ENCODE measurements at regions not wholly inside any gene's neighbourhood (a gene's known extent, or its start where the extent isn't known, plus 50 kb on each side); places are given as distances from the start of the nearest gene placed in this dataset.
A peak's percentile ranks its signal among the peaks of the same experiment; 100 is the strongest.

DNA sequence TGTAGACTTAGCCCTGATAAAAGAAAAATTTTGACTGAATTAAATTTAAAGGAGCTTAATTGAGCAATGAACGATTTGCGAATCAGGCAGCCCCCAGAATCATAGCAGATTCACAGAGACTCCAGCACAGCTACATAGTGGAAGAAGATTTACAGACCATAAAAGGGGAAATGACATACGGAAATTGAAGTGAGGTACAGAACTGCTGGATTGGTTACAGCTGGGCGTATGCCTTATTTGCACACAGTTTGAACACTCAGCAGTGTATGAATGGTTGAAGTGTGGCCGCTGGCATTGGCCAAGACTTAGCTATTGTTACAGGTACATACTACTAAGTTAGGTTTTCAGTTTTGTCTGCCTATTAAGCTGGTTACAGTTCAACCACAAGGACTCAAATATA lies 433.5 kb upstream of the CELF2 start:
- DNase-seq (ENCODE audit: extremely low read depth in 1 of 11, low read depth in 9 of 11, low spot score in 4 of 11): peak in 1 of 11 donors; percentile 14

DNA sequence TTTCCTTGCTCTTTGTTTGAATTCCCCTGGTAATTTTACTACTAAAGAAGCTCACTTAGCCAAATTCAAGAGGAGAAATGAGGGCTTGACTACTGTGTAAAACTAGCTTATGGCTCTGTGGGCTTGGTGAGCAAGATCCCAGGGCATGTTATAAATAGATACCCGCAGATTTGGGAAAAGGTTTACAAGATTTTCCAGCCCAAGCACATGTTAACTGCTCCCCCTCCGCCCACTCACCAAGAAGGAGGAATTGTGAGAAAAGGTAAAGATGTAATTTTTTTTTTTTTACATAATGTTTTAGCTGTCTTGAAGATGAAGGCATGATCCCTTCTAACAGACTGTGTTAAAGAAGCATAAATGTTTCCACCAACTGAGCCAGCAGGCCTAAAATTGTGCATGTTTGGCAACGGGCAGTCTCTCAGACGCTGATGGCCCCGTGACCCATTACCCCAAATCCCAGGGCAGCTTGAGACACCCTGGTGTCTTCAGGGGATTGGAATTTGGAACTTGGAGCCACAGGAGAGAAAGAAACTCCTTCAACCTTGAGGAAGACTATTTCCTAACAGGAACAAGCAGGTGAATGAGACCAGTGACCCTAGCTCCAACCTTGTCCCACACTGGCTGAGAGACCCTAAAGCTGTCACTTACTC lies 429.8 kb upstream of the CELF2 start:
- no peak for DNase-seq (ENCODE audit: extremely low read depth in 1 of 11, low read depth in 9 of 11, low spot score in 4 of 11)

DNA sequence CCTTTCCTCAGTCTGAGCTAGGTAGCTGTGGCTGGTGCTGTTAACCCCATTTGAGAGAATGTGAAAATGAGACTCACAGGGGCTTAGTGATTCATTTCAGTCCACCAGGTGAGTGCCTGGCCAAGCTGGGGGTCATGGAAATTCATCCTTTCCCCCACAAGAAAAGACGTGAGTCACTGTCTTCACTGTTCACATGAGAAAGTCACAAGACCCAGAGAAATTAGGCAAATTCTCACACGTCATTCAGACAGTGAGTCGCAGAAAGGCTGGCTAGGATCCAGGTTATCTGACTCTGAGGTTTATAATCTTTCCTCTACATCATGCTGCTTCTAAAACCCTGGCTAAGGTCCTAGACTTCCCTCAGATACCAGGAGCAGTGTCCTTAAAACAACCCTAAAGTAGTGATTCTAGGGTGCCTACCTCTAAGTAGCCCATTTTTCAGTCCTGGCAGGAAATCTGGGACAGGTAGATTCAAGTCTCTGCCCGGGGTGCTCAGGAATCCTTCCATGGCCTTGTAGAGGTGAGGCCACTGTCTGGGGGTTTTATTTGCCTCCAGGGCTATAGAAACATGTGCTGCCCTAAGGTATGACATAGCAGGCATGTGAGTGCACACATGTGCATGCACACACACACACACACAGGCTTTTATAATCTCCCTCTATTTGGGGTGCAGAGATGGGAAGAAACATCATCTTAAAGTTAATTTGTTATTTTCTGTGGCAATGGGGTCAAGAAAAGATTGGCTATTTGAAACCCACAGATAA lies 427.9 kb upstream of the CELF2 start:
- no peak for DNase-seq (ENCODE audit: extremely low read depth in 1 of 11, low read depth in 9 of 11, low spot score in 4 of 11)

DNA sequence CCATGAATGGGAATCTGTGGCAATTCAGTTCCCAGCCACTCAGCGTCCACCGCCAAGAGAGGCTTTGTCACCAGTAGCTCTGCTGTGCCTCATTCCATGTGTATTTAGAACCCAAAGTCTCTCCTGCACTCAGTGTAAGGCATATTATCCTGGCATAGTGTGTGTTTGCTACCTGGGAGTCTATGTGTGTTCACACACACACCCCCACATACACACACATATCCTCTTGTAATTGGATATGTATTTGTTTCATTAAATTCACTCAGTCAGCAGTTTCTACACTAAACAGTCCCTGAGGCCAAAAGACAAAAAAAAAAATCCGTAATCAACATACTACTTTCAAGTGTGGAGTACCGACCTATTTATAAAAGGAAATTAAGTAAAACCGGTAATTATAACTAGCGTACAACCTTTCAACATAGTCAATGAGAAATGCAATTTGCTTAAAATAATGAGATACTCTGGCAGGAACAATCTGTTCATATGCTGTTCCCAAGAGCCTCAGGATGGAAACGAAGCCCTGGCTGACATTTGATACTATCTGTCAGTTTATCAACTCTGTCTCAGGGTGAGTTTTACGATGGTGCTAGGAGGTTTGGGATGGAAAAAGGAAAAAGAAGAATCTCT lies 425.8 kb upstream of the CELF2 start:
- DNase-seq (ENCODE audit: extremely low read depth in 1 of 11, low read depth in 9 of 11, low spot score in 4 of 11): peak in 1 of 11 donors; percentile 25

DNA sequence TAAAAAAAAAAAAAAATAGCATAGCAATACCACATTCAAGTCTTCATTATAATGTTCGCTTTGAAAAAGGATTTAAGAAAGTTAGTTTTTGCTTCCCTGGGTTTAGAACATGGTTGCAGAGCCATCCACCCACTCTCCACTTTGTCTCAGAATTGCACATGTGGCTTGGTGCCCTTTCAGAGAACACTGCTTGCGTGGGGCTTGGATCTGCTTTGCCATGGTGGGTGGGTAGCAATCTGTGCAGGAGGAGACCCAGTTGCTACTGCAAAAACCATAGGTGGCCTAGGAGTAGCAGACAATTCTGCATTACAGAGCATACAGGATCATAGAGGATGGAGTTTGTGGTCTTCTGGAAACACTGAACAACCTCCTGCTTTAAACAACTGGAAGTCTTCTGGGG lies 421.4 kb upstream of the CELF2 start:
- DNase-seq (ENCODE audit: extremely low read depth in 1 of 11, low read depth in 9 of 11, low spot score in 4 of 11): no peak

DNA sequence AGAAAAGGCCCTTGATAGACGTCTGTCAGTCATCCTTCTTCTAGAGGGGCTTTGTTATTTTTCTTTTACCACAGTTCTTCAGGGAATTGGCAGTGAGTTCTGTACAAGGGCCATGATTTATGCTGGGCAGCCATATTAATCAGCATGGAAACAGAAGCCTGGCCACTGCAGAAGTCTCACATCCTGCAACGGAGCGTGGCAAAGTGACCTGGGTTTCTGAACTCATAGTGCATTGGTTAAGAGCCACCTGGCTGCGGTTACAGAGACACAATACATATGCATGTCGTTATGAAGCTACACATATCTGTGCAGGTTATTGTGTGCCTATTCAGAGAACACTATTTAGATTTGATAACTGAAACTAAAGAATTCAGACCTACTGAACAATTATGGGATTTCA lies 419.4 kb upstream of the CELF2 start:
- DNase-seq (ENCODE audit: extremely low read depth in 1 of 11, low read depth in 9 of 11, low spot score in 4 of 11): peak in 1 of 11 donors; percentile 25

DNA sequence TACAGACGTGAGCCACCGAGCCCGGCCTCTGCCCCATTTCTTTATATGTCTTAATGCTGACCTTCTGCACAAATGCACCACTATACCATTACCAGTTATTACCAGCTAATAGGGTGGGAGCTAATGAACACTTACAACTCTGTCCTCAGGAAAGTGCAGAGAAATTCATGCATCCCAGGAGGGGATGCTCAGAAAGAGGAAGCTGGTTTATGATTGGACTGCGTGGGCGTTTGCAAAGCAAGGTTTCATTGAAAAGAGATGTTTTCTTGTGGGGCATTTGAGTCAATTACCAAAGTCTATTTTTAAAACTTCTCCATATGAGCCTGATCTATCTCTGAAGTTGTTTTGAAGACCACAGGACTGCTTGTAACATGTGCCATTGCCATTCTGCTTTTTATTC lies 417.7 kb upstream of the CELF2 start:
- no peak for DNase-seq (ENCODE audit: extremely low read depth in 1 of 11, low read depth in 9 of 11, low spot score in 4 of 11)

DNA sequence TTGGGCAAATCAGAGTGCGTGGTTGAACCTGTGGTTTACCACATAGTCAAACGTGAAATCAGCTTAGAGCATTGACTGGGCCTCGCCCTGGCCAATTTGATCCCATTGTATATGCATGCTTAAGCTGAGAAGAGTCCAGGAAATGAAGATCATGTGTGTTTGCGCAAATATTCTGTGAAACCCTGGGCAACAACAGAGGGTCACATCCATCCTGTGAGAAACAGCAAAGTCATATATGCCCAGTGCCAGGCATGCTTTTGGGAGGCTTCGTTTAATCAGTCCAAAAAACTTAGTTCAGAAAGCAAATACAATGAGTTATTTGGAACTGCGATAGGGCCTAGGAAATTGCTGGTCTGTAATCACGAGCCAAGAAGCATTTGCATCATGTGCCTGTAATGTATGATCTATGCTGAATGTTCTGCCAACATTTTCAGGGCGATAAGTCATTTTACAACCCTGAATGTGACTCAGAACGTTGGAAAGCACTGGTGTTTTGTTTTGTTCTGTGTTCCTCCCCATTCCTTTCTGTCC lies 412.1 kb upstream of the CELF2 start:
- DNase-seq (ENCODE audit: extremely low read depth in 1 of 11, low read depth in 9 of 11, low spot score in 4 of 11): no peak

DNA sequence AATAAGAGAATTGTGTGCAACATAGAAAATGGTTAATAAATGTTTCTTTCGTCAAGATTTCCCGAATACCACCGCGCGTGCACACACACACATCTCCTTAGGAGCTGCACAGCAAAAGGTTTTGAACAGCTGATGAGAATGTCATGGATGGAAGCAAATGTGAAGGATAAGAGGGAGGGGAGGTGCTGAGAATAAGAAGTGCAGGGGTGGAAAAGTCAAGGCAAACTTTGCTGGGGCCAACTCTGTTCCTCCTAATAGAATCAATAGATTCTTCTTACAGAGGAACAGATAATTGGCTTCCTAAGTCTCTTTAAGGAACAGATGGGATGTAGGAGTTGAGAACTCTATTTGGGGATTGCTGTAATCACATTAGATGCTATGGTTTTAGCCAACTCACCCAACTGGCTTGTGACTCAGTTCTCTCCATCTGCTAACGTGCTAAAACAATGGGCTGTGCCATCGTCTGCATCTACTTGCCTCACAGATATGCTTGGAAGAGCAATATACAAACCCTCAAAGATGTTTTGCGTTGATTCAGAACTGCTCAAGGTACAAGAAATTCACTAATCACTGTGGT lies 408.2 kb upstream of the CELF2 start:
- DNase-seq (ENCODE audit: extremely low read depth in 1 of 11, low read depth in 9 of 11, low spot score in 4 of 11): no peak

DNA sequence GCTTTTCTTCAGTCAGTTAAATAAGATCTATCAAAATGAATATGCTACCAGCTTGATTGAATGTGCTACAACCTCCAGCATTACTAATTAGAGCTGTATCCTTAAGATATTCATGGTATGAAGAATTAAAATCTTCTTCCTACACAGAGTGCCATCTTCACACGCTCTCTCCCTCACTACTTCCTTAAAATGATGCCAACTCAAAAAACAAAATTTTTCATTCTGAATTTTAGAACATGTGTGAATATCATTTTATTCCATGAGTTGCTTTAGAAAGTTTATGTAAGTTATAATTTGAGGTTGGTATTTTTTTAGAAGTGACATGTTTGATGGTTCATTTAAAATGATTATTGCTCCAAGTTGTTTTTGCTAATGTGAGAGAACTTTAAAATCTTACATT lies 407.5 kb upstream of the CELF2 start:
- no peak for DNase-seq (ENCODE audit: extremely low read depth in 1 of 11, low read depth in 9 of 11, low spot score in 4 of 11)

DNA sequence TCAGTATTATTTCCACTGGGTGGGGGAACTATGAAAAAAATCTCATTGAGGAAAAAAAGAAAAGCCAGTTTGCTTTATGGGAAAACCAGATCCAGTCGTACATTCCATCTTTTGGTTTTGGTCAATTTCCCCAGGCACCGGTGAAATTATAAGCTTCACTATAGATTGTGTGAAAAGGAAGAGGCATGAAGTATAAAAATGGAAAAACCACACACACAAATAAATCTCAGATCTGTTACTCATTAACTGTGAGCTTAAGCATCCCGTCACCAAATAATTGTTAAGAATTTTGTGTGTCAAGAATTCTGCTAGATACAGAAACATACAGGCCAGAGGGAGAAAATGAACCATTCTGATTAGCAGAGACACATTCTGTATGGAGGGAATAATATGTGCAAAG lies 405.5 kb upstream of the CELF2 start:
- no peak for DNase-seq (ENCODE audit: extremely low read depth in 1 of 11, low read depth in 9 of 11, low spot score in 4 of 11)

DNA sequence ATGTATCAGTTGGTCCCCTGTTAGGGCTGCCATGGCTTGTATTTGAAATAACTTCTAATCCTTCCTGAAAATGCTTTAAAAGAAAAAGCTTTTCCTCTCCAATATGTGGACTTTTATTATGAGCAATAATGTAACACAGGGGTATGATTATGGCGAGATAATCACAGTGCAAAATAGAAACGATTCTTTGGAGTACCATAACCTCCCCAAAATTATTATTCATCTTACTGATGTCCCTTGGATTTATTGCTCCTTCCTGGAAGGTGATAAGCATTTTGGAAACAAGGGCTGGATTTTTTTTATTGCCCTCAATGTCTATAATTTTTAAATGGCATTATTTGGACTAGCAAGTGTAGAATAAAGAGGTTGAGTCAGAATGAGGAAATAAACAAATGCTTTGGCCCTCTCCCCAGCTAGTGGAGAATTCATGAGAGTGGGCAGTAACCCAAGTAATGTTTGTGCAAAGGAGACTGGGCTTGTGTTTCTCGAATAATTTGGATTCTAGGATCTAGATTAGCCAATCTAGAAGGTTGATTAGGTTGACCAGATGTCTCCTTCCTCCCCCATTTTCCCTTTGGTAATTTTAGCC lies 403.9 kb upstream of the CELF2 start:
- no peak for DNase-seq (ENCODE audit: extremely low read depth in 1 of 11, low read depth in 9 of 11, low spot score in 4 of 11)

DNA sequence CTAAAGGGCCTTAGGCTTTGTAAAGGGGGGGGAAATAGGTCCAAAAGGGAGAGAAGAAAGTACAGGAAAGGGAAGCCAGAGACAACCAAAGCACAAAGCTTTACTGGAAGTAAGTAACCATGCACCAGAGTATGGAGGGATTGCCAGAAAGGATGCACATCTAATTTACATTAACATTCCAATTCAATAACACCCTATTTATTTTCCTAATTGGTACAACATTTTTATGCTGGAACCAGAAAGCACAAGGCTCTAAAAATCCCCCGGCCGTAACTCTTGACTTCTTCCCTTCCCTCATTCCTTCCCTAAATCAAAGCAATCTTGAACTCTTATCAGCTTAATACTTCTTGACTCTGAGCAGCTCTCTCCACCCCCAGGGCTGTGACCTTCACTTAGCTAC lies 400.0 kb upstream of the CELF2 start:
- no peak for DNase-seq (ENCODE audit: extremely low read depth in 1 of 11, low read depth in 9 of 11, low spot score in 4 of 11)

DNA sequence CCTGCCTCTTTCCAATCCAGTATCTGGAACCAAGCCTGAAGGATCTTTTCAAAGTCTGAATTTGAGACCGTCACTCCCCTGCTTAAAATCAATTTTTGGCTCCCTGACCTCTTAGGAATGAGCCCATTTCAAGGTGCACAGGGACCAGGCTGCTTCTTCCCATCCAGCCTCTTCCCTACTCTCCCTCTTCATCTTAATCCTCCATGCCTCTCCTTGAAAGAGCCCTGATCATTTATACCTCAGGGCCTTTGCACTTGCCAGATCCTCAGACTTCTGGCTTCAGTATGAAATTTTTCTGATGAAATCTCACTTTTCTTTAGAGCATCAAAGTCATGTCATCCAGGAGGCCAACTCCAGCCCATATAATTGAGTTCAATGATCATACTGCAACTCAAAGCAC lies 399.5 kb upstream of the CELF2 start:
- no peak for DNase-seq (ENCODE audit: extremely low read depth in 1 of 11, low read depth in 9 of 11, low spot score in 4 of 11)

DNA sequence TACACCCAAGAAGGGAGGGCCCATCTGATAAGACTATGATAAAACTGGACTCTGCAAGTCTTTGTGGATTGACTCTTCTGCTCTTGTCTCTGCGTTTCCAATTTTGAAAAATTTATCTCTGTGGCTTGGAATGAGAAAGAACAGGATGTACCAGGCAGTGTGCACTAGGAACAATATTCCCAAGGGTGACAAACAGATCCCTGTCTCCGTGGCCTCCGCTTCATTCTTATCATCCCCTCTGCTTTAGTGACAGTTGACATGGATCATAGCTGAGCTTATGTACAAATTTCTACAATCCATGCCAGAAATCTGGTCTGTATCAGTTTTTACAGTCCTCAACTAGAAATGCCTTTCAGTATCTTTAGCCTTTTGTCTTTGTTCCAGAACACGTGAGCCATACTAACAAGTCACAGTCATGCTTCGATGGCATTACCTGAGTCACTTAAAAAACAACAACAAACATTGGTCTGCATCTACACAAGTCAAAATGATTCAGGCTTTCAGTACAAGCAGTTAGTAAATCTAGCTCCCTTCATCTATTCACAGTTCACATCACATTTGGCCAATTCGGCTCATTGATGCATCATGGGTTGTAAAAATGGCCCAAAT lies 393.6 kb upstream of the CELF2 start:
- DNase-seq (ENCODE audit: extremely low read depth in 1 of 11, low read depth in 9 of 11, low spot score in 4 of 11): no peak

DNA sequence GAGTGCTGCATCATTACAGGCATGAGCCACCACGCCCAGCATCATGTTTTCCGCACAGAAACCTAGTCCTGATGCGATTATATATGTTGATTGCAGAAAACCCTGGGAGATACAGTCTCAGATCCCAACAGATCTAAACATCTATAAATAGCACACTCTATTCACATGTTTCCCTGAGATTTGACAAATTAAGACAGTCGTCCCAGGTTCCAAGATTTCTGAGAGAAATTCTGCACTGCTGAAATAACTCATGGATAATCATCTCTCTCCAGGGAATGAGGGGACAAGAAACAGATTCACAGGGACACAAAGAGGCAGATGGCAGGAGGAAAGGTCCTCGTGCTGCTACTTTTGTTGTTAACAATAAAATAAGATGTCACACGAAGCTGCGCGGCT lies 393.1 kb upstream of the CELF2 start:
- DNase-seq (ENCODE audit: extremely low read depth in 1 of 11, low read depth in 9 of 11, low spot score in 4 of 11): no peak

DNA sequence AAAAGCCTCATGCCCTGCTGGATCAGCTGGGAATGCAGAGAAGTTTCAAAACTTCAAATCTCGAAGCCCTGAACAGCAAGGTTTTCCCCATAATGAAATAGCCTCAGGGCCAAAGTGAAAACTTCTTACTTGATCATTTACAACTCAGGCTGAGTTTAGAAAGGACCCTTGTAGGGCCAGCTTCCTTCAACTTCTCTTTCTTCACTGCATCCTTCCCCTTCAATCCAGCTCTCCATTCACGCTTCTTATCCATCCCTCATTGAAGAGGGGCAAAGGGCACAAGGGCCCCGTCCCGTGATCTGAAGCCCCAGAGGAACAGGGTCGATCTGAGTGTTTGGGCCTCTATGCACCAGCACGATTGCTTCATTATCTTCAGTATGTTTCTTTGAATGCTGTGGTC lies 392.2 kb upstream of the CELF2 start:
- DNase-seq (ENCODE audit: extremely low read depth in 1 of 11, low read depth in 9 of 11, low spot score in 4 of 11): no peak

DNA sequence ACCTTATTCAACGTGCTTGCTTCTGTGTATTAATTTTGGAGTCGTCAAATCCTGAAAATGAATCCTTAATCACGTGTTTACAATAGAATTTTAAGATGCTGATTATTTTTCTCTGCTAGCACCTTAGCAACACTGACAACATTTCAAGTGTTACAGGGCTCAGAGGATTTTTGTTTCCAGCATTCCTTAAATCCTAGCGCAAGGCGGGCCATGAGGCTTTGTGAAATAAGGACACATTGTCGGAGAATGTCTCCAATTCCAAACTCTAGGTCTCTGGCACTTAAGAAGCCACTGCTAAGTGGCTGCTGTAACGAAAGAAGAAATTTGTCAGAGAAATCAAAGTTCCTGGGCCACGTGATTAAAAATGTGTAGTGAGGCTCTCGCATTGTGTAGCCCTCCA lies 390.9 kb upstream of the CELF2 start:
- DNase-seq (ENCODE audit: extremely low read depth in 1 of 11, low read depth in 9 of 11, low spot score in 4 of 11): no peak

DNA sequence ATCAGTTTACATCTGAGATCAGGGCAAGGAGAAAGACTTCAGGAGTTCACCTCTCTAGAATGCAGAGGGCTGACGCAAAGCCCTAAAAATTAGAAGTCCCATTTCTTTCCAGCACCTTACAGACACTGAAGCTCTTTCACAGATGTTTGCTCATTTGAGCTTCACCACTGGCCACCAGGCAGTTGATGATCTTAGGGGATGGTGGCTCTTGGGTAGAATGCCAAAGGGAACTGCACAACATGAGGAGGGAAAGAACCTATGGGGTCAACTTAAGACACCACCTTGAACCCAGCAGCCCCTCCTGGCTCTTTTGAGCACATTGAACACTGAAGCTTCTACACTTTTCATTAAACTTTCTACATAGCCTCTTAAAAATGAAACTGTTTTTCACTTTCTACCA lies 390.3 kb upstream of the CELF2 start:
- no peak for DNase-seq (ENCODE audit: extremely low read depth in 1 of 11, low read depth in 9 of 11, low spot score in 4 of 11)

All from renal cortex interstitium (tissue), 11 donors.